Naive B cell (primary cell): ENCODE measurements at regions not wholly inside any gene's neighbourhood (a gene's known extent, or its start where the extent isn't known, plus 50 kb on each side); places are given as distances from the start of the nearest gene placed in this dataset.

ENCODE experiments used
- ATAC-seq, 2 donors: fragments of 150-1000 bp; cut with Tn5 transposase; 2 replicates each; pipeline ENCODE4 v1.10.0; 2021; ENCODE audit warnings: low read depth in 2 of 2, mild to moderate bottlenecking in 2 of 2, moderate library complexity in 2 of 2
- DNase-seq: peaks from one replicate; pipeline ENCODE4 v3.0.0; 2022
- H3K27ac Mint-ChIP-seq, 6 donors: one replicate each; pipeline ENCODE4 v1.8.0; 2020 to 2022; ENCODE audit warnings: mild to moderate bottlenecking in 6 of 6, mixed read lengths in 6 of 6, moderate library complexity in 5 of 6, inconsistent platforms in 2 of 6
- H3K27me3 Mint-ChIP-seq, 3 donors: one replicate each; pipeline ENCODE4 v1.8.0; 2021 to 2022; ENCODE audit warnings: mixed read lengths in 3 of 3, mild to moderate bottlenecking in 1 of 3
- H3K36me3 Mint-ChIP-seq, 2 donors: one replicate each; pipeline ENCODE4 v1.8.0; 2020 to 2022; ENCODE audit warnings: mixed read lengths in 2 of 2, inconsistent platforms in 1 of 2, mild to moderate bottlenecking in 1 of 2
- H3K4me1 Mint-ChIP-seq, 3 donors: one replicate each; pipeline ENCODE4 v1.8.0; 2020 to 2022; ENCODE audit warnings: mixed read lengths in 3 of 3, inconsistent platforms in 1 of 3, mild to moderate bottlenecking in 1 of 3, moderate library complexity in 1 of 3
- H3K4me3 Mint-ChIP-seq, 8 donors: one replicate each; pipeline ENCODE4 v1.8.0; 2020 to 2022; ENCODE audit warnings: mild to moderate bottlenecking in 8 of 8, mixed read lengths in 8 of 8, moderate library complexity in 8 of 8, inconsistent platforms in 2 of 8
- H3K9me3 Mint-ChIP-seq, 7 donors: one replicate each; pipeline ENCODE4 v1.8.0; 2020 to 2022; ENCODE audit warnings: mixed read lengths in 7 of 7, mild to moderate bottlenecking in 5 of 7, inconsistent platforms in 2 of 7, moderate library complexity in 1 of 7

GRCh38 chr4:138034871-138035270 is 207.3 kb downstream of the SLC7A11 start:
- ATAC-seq (no peak), DNase-seq (no peak)
- no peak overlapping the region for H3K27ac Mint-ChIP-seq
- H3K27me3 Mint-ChIP-seq, result peaks cover 0 to 3% (median 0%) of the 10 kb centered on the region in 3 donors
- no peak overlapping the region for H3K4me3 Mint-ChIP-seq
- no peaks in the 10 kb centered on the region for H3K36me3 Mint-ChIP-seq
- H3K4me1 Mint-ChIP-seq, result peaks cover 0 to 9% (median 6%) of the 10 kb centered on the region in 3 donors
- no peaks in the 10 kb centered on the region for H3K9me3 Mint-ChIP-seq

- no peak overlapping the region for H3K27ac Mint-ChIP-seq
- no peak for ATAC-seq
- H3K4me3 Mint-ChIP-seq, result no peak overlapping the region
- H3K27me3 Mint-ChIP-seq, result no peaks in the 10 kb centered on the region
- no peaks in the 10 kb centered on the region for H3K9me3 Mint-ChIP-seq
- DNase-seq, result no peak
- no peaks in the 10 kb centered on the region for H3K36me3 Mint-ChIP-seq
- H3K4me1 Mint-ChIP-seq, result peaks cover 0 to 9% (median 6%) of the 10 kb centered on the region in 3 donors
Measured at GRCh38 chr4:138032222-138032621, 209.9 kb downstream of the SLC7A11 start.

- no peak for ATAC-seq
- Mint-ChIP-seq H3K27me3 (no peaks in the 10 kb centered on the region), H3K36me3 (no peaks in the 10 kb centered on the region), H3K4me3 (no peak overlapping the region), H3K27ac (no peak overlapping the region), H3K9me3 (no peaks in the 10 kb centered on the region), H3K4me1 (peaks cover 0 to 5% (median 3%) of the 10 kb centered on the region in 3 donors)
- DNase-seq, result no peak
Measured at GRCh38 chr4:138030375-138030774, 211.8 kb downstream of the SLC7A11 start.

GRCh38 chr4:138028923-138029322 is 213.2 kb downstream of the SLC7A11 start:
- Mint-ChIP-seq H3K27ac (no peak overlapping the region), H3K36me3 (no peaks in the 10 kb centered on the region)
- ATAC-seq, result no peak

GRCh38 chr4:138021139-138021830 is 220.9 kb downstream of the SLC7A11 start:
- Mint-ChIP-seq H3K4me1 (no peaks in the 10 kb centered on the region), H3K27ac (no peak overlapping the region), H3K36me3 (no peaks in the 10 kb centered on the region), H3K27me3 (peaks cover 0 to 4% (median 3%) of the 10 kb centered on the region in 3 donors), H3K4me3 (no peak overlapping the region), H3K9me3 (no peaks in the 10 kb centered on the region)
- no peak for DNase-seq
- no peak for ATAC-seq

More at GRCh38 chr4:138028923-138029322, 213.2 kb downstream of the SLC7A11 start:
- H3K9me3 Mint-ChIP-seq, result no peaks in the 10 kb centered on the region
- H3K4me1 Mint-ChIP-seq, result no peaks in the 10 kb centered on the region
- no peaks in the 10 kb centered on the region for H3K27me3 Mint-ChIP-seq
- no peak overlapping the region for H3K4me3 Mint-ChIP-seq
- DNase-seq, result no peak

- no peak overlapping the region for H3K4me3 Mint-ChIP-seq
Measured at GRCh38 chr4:138014590-138015288, 227.4 kb downstream of the SLC7A11 start.

GRCh38 chr4:138013625-138014024 is 228.5 kb downstream of the SLC7A11 start:
- DNase-seq (no peak), ATAC-seq (no peak)
- peaks cover 0 to 8% (median 4%) of the 10 kb centered on the region in 3 donors for H3K27me3 Mint-ChIP-seq
- no peaks in the 10 kb centered on the region for H3K4me1 Mint-ChIP-seq
- H3K27ac Mint-ChIP-seq, result no peak overlapping the region
- no peak overlapping the region for H3K4me3 Mint-ChIP-seq
- H3K36me3 Mint-ChIP-seq, result no peaks in the 10 kb centered on the region
- H3K9me3 Mint-ChIP-seq, result peaks cover 0 to under 1% (median 0%) of the 10 kb centered on the region in 7 donors

More at GRCh38 chr4:138014590-138015288, 227.4 kb downstream of the SLC7A11 start:
- Mint-ChIP-seq H3K27ac (no peak overlapping the region), H3K36me3 (no peaks in the 10 kb centered on the region), H3K27me3 (peaks cover 0 to 8% (median 4%) of the 10 kb centered on the region in 3 donors), H3K9me3 (no peaks in the 10 kb centered on the region), H3K4me1 (no peaks in the 10 kb centered on the region)
- DNase-seq (no peak), ATAC-seq (no peak)

GRCh38 chr4:138010639-138011038 is 231.5 kb downstream of the SLC7A11 start:
- no peak for ATAC-seq
- DNase-seq, result no peak
- Mint-ChIP-seq H3K27ac (no peak overlapping the region), H3K36me3 (no peaks in the 10 kb centered on the region), H3K4me1 (no peaks in the 10 kb centered on the region), H3K27me3 (peaks cover 0 to 5% (median 0%) of the 10 kb centered on the region in 3 donors), H3K9me3 (peaks cover 0 to 1% (median 0%) of the 10 kb centered on the region in 7 donors), H3K4me3 (no peak overlapping the region)

- H3K4me1 Mint-ChIP-seq, result no peaks in the 10 kb centered on the region
- H3K27ac Mint-ChIP-seq, result no peak overlapping the region
- DNase-seq (no peak), ATAC-seq (no peak)
- no peak overlapping the region for H3K4me3 Mint-ChIP-seq
- no peaks in the 10 kb centered on the region for H3K36me3 Mint-ChIP-seq
- H3K27me3 Mint-ChIP-seq, result peaks cover 0 to 14% (median 8%) of the 10 kb centered on the region in 3 donors
- peaks cover 0 to 1% (median 0%) of the 10 kb centered on the region in 7 donors for H3K9me3 Mint-ChIP-seq
Measured at GRCh38 chr4:138007572-138007971, 234.6 kb downstream of the SLC7A11 start.

GRCh38 chr4:138005486-138005885 is 236.7 kb downstream of the SLC7A11 start:
- Mint-ChIP-seq H3K27ac (no peak overlapping the region), H3K4me1 (no peaks in the 10 kb centered on the region), H3K36me3 (no peaks in the 10 kb centered on the region), H3K9me3 (peaks cover 0 to 1% (median 0%) of the 10 kb centered on the region in 7 donors), H3K4me3 (no peak overlapping the region), H3K27me3 (peaks cover 0 to 20% (median 8%) of the 10 kb centered on the region in 3 donors)
- ATAC-seq, result no peak
- DNase-seq, result no peak

GRCh38 chr4:138003248-138003647 is 238.9 kb downstream of the SLC7A11 start:
- H3K36me3 Mint-ChIP-seq, result no peaks in the 10 kb centered on the region
- no peaks in the 10 kb centered on the region for H3K9me3 Mint-ChIP-seq
- H3K4me1 Mint-ChIP-seq, result no peaks in the 10 kb centered on the region
- ATAC-seq (no peak), DNase-seq (no peak)
- no peak overlapping the region for H3K27ac Mint-ChIP-seq
- H3K4me3 Mint-ChIP-seq, result no peak overlapping the region
- peaks cover 0 to 23% (median 8%) of the 10 kb centered on the region in 3 donors for H3K27me3 Mint-ChIP-seq

- ATAC-seq (no peak), DNase-seq (no peak)
- H3K4me3 Mint-ChIP-seq, result no peak overlapping the region
- H3K27me3 Mint-ChIP-seq, result peaks cover 0 to 19% (median 8%) of the 10 kb centered on the region in 3 donors
- no peaks in the 10 kb centered on the region for H3K36me3 Mint-ChIP-seq
- H3K4me1 Mint-ChIP-seq, result no peaks in the 10 kb centered on the region
- peaks cover 0 to 2% (median 0%) of the 10 kb centered on the region in 7 donors for H3K9me3 Mint-ChIP-seq
- no peak overlapping the region for H3K27ac Mint-ChIP-seq
Measured at GRCh38 chr4:137998666-137999429, 243.3 kb downstream of the SLC7A11 start.

GRCh38 chr4:137997496-137997895 is 244.7 kb downstream of the SLC7A11 start:
- Mint-ChIP-seq H3K27me3 (peaks cover 0 to 8% (median 0%) of the 10 kb centered on the region in 3 donors), H3K36me3 (no peaks in the 10 kb centered on the region), H3K9me3 (peaks cover 0 to 2% (median 0%) of the 10 kb centered on the region in 7 donors), H3K4me1 (no peaks in the 10 kb centered on the region), H3K27ac (no peak overlapping the region), H3K4me3 (no peak overlapping the region)
- ATAC-seq (no peak), DNase-seq (no peak)
